GM12891 (cell line): ENCODE measurements at regions not wholly inside any gene's neighbourhood (a gene's known extent, or its start where the extent isn't known, plus 50 kb on each side); places are given as distances from the start of the nearest gene placed in this dataset.

Experiments
- DNase-seq: peaks from one replicate; pipeline ENCODE4 v3.0.0; 2011; ENCODE audit warnings: low spot score; ENCODE audit not compliant: insufficient read length
- FAIRE-seq: peaks from 2 replicates; lab custom pipeline; 2011; peaks lifted over from hg19 to GRCh38; lab: Jason Lieb, UNC
- PAX5 ChIP-seq: IDR thresholded peaks from 2 replicates; pipeline ENCODE4 v1.6.1; 2011; ENCODE audit warnings: low read length, moderate library complexity, mild to moderate bottlenecking; ENCODE audit not compliant: insufficient read depth, severe bottlenecking
- POLR2A ChIP-seq: IDR thresholded peaks from 2 replicates; pipeline ENCODE4 v1.6.1; 2011; ENCODE audit warnings: low read depth, low read length, control low read depth
- POLR2AphosphoS5 ChIP-seq: IDR thresholded peaks from 2 replicates; pipeline ENCODE4 v1.6.1; 2011; ENCODE audit warnings: low read depth, low read length, control low read depth
- POU2F2 ChIP-seq: IDR thresholded peaks from 2 replicates; pipeline ENCODE4 v1.6.1; 2011; ENCODE audit warnings: low read depth, mild to moderate bottlenecking, control low read depth, low read length, moderate library complexity
- SPI1 ChIP-seq: IDR thresholded peaks from 2 replicates; pipeline ENCODE4 v1.6.1; 2011; ENCODE audit warnings: low read depth, low read length, control low read depth
- TAF1 ChIP-seq: IDR thresholded peaks from 2 replicates; pipeline ENCODE4 v1.6.1; 2011; ENCODE audit warnings: low read depth, low read length, control low read depth

DNA sequence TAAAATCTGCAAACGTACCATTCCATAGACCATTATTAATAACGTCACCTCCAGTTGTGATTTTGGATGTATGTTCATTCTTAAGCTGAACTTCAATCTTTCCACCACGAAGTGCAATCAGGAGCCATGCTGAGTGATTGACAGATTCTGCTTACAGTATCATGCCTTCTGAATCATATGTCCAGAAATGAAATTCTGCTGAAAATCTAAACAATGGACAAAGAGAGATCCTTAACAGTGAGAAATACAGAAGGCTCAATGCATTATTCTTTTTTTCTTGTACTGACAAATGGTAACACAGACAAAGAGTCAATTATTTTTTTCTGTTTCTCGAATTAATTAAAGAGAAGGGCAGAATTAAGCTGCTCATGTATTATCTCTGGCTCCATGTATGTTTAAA lies 1114.5 kb downstream of the EPHA3 start:
- FAIRE-seq = no peak
- TF ChIP-seq POU2F2 (no peak), SPI1 (no peak), POLR2A (no peak), TAF1 (no peak), PAX5 (no peak), POLR2AphosphoS5 (no peak)
- DNase-seq = no peak

DNA sequence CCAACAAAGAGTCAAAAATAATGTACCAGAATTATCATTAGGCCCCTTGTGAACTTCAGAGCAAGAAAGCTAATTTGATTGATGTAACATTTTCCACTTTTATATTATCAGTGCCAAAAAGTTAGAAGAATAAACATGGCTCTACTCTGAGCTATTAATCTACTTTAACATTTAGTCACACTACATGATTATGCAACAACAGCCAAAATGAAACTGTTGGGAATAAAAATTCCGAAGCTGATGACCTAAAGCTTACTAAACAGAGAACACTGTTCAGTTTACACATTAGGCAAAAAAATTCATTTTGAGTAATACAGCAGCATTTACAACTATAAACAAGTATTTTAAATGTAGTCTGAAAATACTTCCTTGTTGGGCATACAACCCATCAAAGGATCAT lies 1134.1 kb downstream of the EPHA3 start:
- DNase-seq = no peak
- FAIRE-seq = no peak
- TF ChIP-seq POU2F2 (no peak), SPI1 (no peak), POLR2A (no peak), PAX5 (no peak), TAF1 (no peak), POLR2AphosphoS5 (no peak)

DNA sequence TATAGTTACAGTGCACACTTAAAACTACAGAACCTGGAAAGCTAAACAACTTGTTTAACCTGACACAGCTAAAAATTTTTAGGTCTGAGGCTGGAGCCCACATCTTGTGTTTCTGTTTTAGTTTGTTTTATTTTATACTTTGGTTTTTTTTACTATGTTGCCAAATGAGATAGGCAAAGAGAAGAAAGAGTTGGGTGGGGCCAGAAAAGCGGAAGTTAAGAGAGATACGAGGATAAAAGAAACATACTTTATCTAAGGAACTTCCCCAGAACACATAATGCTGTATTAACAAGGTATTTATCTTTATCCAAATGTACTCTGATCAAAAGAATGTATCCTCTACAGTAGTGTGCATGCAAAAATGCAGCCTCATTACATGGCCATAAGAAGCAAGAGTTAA lies 1145.7 kb downstream of the EPHA3 start:
- FAIRE-seq (no peak), DNase-seq (no peak)
- TF ChIP-seq PAX5 = no peak
- no peak for TF ChIP-seq SPI1
- no peak for TF ChIP-seq POLR2AphosphoS5
- no peak for TF ChIP-seq POU2F2
- TF ChIP-seq POLR2A = no peak
- TF ChIP-seq TAF1 = no peak

DNA sequence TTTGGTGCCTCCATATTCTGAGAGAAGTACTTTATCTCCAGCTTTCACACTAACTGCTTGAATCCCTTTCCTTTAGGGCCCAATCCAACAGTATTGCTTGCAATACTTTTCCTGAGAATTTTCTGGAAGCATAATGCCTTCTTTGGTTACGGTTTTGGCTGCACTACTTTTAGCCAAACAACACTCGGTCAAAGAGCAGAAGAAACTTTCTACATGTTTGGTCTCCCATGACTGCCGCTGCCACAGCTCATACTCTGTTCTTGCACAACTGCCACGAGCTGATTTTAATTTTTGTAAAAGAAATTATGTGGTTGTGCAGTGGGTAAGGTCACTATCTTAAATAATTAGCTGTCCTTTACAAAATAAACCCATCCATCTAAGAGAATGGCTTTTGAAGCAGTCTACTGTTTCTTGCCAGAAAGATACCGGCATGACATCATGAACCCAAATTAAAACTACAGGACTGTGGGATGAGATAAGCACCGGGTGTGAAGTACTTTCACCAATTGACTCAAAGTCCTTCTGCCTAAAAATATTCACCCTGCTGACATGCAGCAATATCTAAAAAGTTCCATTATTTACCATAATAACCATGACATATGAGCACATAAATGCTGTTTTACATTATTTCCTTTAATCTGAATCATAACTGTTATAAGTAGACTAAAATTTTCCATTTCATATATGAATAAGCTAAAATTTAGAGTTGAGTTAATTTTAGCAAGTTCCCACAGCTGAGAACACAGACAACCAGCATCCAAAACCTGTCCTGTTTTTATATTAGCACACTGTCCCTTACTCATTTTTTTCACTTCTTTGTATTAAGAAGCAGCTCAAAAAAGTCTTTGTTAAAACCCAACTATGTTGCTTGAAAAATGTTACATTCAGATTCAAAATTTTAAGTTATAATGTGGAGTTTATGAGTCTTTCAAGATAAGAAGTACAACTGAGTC lies 1154.3 kb downstream of the EPHA3 start:
- no peak for FAIRE-seq
- DNase-seq = no peak
- TF ChIP-seq PAX5 (no peak), POLR2A (no peak), SPI1 (no peak), TAF1 (no peak), POLR2AphosphoS5 (no peak), POU2F2 (no peak)
